ENCODE measurements at regions not wholly inside any gene's neighbourhood (a gene's known extent, or its start where the extent isn't known, plus 50 kb on each side); places are given as distances from the start of the nearest gene placed in this dataset.

DNA sequence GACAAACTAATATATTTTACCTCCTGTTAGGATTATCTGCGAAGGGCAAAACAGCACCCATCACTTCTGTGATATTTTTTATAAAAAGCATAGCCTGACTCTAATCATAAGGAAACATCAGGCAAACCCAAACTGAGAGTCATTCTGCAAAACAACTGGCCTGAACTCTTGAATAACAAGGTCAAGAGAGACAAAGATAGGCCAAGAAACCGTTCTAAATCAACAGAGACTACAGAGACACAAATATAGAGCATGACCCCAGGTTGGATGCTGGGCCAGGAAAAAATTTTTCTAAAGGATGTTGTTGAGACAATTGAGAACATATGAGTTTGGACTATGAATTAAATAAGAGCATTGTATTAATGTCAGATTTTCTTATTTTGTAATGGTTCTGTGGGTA is 384.9 kb downstream of the NFIB start:
- in situ Hi-C loops (cut with HindIII; ENCODE audit: low sequenced_read_pairs): no loop called here
- TF ChIP-seq, protein P1, sequence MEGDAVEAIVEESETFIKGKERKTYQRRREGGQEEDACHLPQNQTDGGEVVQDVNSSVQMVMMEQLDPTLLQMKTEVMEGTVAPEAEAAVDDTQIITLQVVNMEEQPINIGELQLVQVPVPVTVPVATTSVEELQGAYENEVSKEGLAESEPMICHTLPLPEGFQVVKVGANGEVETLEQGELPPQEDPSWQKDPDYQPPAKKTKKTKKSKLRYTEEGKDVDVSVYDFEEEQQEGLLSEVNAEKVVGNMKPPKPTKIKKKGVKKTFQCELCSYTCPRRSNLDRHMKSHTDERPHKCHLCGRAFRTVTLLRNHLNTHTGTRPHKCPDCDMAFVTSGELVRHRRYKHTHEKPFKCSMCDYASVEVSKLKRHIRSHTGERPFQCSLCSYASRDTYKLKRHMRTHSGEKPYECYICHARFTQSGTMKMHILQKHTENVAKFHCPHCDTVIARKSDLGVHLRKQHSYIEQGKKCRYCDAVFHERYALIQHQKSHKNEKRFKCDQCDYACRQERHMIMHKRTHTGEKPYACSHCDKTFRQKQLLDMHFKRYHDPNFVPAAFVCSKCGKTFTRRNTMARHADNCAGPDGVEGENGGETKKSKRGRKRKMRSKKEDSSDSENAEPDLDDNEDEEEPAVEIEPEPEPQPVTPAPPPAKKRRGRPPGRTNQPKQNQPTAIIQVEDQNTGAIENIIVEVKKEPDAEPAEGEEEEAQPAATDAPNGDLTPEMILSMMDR (IDR thresholded peaks at IDR 0.05; ENCODE audit: low read depth, low read length): no peak
- no peak overlapping the region for H3K4me3 ChIP-seq (ENCODE audit: low read depth, low read length)
- no peak for DNase-seq (ENCODE audit: low read depth, low spot score)

DNA sequence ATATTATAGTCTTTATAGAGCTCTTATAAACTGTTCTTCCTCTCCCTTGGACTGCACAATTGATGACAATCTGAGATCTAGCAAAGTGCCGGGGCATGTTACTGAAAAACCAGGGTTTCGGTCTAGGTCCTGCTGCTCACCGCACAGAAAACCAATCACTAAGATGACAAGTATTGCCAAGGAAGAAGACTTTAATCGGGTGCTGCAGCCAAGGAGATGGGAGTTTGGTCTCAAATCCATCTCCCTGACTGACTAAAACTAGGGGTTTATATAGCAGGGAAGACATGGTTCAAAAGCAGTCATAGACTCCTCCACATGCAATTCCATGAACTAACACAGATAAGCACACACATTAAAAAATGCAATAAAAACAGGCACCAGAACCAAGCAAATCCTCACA is 390.6 kb downstream of the NFIB start:
- no peak for DNase-seq (ENCODE audit: low read depth, low spot score)
- in situ Hi-C loops (cut with HindIII; ENCODE audit: low sequenced_read_pairs): no loop called here

DNA sequence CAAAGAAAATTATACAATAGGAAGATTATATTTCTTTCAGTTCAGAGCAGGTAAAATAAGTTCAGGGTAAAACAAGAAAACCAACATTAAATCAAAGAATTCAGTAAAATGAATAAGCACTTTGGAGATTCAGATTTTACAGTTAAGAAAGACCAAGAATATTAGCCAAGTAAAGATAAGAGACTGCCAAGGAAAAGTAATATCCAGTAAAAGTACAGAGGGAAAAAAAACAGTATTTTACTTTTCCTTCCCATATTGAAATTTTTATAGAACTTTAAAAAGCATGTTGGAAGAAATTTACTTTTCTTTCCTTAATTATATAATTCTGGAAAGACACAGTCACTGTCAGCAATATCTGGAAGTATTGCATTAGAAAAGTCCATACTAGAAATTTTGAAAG is 393.4 kb downstream of the NFIB start:
- DNase-seq (ENCODE audit: low read depth, low spot score): no peak
- in situ Hi-C loops (cut with HindIII; ENCODE audit: low sequenced_read_pairs): no loop called here
- no peak overlapping the region for H3K4me3 ChIP-seq (ENCODE audit: low read depth, low read length)
- TF ChIP-seq, protein P1 (IDR thresholded peaks at IDR 0.05; ENCODE audit: low read depth, low read length): no peak

More for the DNA sequence above, 390.6 kb downstream of the NFIB start:
- TF ChIP-seq, protein P1 (IDR thresholded peaks at IDR 0.05; ENCODE audit: low read depth, low read length): no peak
- no peak overlapping the region for H3K4me3 ChIP-seq (ENCODE audit: low read depth, low read length)

DNA sequence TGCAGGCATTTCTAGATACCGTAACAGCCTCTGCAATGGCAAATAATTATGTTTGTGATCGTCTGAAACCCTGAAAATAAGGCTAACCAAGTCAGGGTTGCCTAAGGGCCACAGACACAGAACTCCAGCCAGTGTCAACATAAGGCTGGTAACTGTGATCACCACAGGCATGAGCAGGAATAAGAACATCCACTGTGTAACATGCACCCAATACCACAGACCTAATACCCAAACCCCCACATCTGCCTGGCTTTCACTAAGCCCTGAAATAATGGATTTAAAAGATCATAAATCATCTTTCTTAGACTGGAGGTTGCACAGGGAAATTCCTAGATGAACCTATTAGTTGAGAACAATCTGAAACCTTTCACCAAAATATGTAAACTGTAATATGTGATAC is 394.5 kb downstream of the NFIB start:
- TF ChIP-seq, protein P1 (IDR thresholded peaks at IDR 0.05; ENCODE audit: low read depth, low read length): no peak
- DNase-seq (ENCODE audit: low read depth, low spot score): peak; percentile 19
- in situ Hi-C loops (cut with HindIII; ENCODE audit: low sequenced_read_pairs): no loop called here
- no peak overlapping the region for H3K4me3 ChIP-seq (ENCODE audit: low read depth, low read length)

DNA sequence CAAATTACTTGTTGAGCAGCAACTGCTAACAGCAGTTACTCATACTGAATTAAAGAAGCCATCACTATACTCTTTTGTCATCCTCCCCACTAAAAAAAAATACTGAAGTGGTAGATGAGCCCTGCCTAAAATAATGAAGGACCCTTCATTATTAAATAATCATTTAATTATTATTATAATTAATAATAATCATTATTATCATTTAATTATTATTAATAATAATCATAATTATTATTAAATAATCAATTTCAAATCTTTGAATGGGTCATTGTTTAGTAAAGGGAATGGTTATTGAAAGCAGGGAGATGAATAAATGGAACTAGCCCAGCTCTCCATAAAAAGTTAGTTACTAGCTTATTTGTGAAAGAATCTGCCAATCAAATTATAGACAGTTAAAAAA is 396.4 kb downstream of the NFIB start:
- TF ChIP-seq, protein P1 (IDR thresholded peaks at IDR 0.05; ENCODE audit: low read depth, low read length): no peak
- no peak for DNase-seq (ENCODE audit: low read depth, low spot score)
- no peak overlapping the region for H3K4me3 ChIP-seq (ENCODE audit: low read depth, low read length)
- in situ Hi-C loops (cut with HindIII; ENCODE audit: low sequenced_read_pairs): no loop called here

DNA sequence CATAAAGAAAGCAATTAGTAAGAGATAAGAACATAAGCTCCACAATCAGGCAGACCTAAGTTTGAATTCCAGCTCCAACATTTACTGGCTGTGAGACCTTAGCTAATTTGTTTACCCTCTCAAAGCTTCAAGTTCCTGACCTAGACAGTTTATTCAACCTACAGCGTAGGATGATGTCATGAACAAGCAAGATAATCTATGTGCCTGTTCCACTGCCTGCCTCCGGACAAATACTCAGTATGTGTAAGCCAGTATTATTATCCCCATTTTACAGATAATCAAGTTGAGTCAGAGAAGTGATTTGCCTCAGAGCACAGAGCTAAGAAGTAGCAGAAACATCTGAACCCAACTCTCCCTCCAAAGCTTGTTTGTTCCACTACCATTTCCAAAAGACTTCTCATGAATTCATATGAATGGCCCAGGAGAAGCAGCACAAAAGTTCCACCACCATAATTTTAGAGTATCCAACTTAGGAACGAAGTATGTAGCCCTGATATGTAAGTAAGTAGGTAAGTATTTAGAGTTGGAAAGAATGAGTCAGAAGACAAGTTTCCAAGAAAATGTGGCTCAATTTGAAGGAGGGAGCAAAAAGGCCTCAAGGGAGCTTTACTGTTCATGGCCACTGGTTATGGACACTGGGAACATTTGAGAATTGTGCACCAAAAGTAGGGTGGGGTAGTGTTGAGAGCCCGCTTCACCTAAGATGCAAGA is 398.2 kb downstream of the NFIB start:
- H3K4me3 ChIP-seq (ENCODE audit: low read depth, low read length): no peak overlapping the region
- TF ChIP-seq, protein P1 (IDR thresholded peaks at IDR 0.05; ENCODE audit: low read depth, low read length): no peak
- peak; percentile 48 for DNase-seq (ENCODE audit: low read depth, low spot score)
- in situ Hi-C loops (cut with HindIII; ENCODE audit: low sequenced_read_pairs): no loop called here

Measured in astrocyte of the spinal cord (primary cell).